ENCODE measurements at regions not wholly inside any gene's neighbourhood (a gene's known extent, or its start where the extent isn't known, plus 50 kb on each side); places are given as distances from the start of the nearest gene placed in this dataset.

- TF ChIP-seq CTCF (IDR thresholded peaks at IDR 0.05; ENCODE audit: low read depth, low read length, poor library complexity, severe bottlenecking) (no peak), EZH2phosphoT487 (IDR thresholded peaks at IDR 0.05; ENCODE audit: borderline replicate concordance, low read length) (no peak)
Observed at GRCh38 chr6:71608646-71609045, 277.7 kb upstream of the RIMS1 start.

Measured in DOHH2 (cell line).